Inflammatory macrophage (primary cell): ENCODE measurements at regions not wholly inside any gene's neighbourhood (a gene's known extent, or its start where the extent isn't known, plus 50 kb on each side); places are given as distances from the start of the nearest gene placed in this dataset.
A peak's percentile ranks its signal among the peaks of the same experiment; 100 is the strongest.
"Not testable (repeated sequence)": the region's sequence is repeated elsewhere in the genome, so short reads cannot be mapped to it uniquely, and the experiment has no call there.

Experiments used
- DNase-seq, 2 donors: peaks; one replicate each; pipeline ENCODE4 v3.0.0-alpha.2; 2020 to 2022

DNA sequence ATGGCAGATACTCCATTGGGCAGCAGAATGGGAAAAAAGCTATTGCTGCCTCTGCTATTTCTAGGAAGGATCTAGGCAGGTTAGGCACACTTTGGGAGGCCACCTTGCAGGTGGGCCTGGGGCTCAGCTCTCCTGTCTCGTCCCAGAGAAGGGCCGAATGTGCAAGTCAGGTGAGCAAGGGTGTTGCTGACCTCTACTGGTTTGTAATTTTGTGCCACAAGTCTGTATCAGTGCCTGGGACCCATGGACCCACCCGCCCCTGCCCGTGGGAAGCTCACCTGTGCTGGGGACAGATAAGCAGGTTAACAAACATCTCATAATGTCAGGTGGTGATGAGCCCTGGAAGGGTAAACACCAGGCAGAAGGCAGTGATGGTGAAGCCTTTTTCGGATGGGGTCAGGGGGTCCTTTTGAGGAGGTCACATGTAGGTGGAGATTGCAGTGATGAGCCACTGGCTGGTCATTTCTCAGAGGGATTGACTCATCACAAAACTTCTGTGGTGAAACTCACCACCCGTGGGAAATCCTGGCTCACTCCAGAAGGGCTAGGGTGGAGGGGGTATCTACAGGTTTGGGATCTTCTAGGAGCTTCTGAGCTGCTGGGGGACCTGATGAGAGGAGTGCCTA is 161.3 kb downstream of the KLF13 start:
- peak; percentile 27 to 62 for DNase-seq

DNA sequence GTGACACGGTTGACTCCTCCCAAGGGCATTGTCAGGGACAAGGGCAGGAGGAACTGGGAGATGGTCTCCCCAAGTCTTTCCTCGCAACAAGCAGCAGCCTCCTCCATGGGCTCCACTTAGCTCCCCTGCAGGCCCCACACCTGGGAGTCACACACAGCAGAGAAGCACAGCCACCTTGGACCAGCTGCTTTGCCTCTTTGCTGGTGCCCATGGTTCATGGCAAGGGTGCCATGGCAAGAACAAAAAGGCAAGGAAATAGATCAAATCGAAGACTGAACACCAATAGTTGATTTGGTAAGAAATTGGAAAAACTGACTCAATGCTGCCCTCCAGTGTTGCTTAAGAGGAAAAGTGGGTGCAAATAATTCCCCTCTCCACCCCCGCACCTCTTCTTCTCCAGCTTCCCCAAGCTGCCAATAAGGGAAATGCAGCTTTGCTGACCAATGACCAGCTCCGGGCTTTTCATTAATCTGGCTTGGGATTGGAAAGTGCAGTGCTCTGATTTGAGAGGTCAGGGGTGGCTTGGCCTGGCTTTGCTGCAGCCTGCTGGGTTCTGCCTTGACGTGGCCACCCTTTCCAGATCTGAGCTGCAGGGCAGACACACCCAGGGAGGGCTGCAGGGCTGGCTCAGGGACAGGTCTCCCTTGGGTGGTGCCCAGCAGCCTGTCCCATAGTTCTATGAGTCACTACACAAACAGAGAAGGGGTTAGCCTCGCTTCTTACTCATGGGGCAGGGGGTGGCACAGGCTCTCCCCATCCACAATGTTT is 162.0 kb downstream of the KLF13 start:
- DNase-seq: peak; percentile 89 to 90

DNA sequence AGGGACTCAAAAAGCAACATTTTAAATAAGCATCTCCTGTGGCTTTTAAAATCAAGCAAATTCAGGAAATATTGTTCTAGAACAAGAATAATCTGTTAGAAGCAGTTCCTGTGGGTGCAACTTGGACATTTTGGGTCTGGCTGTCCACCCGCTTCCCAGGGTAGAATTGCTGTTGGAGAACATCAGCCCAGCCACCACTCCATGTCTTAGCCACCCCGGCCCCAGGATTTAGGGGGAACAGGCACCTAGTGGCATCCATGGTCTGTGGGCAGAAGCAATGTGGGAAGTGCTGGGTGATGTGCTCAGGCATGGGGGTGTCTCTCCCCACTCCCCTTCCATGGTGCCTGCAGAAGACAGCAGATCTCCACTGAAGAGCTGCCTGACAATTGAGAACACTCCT is 162.6 kb downstream of the KLF13 start:
- no peak for DNase-seq

DNA sequence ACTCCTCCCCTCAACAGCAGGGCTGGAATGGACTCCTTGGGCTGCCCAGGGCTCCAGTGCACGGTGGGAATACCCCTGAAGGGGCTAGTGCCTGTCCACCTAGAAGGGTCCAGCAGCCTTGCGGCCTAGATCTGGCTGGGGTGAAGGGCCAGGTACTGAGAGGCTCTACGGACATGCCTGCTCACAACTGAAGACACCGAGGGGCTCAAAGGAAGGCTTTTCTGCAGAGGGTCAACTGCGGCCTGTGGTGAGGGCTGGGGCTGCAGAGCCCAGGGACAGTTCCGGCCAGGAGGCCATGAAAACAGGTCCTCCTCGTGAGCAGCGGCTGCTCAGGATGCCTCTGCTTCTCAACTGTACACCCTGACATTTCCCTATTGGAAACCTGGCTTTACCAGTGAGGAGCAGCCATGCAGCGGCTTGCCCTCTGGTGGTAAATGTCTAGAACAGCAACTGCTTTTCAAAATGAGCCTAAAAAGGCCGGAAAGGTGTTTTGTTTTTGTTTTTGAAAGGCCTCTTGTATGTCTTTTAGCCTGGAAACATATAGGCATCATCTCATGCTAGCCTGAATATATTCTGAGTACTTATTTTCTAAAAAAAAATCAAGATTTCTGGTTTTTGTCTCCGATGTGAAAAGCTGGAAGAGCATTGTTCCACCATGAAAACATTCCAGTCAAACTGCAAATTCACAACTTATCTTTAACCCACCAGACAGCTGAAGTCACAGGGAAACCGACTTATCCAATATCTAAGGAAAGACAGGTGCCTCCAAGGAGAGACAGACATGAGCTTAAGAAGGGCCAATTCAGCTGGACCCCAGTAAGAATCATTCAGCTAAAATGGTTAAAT is 163.4 kb downstream of the KLF13 start:
- DNase-seq: peak; percentile 62 to 70

DNA sequence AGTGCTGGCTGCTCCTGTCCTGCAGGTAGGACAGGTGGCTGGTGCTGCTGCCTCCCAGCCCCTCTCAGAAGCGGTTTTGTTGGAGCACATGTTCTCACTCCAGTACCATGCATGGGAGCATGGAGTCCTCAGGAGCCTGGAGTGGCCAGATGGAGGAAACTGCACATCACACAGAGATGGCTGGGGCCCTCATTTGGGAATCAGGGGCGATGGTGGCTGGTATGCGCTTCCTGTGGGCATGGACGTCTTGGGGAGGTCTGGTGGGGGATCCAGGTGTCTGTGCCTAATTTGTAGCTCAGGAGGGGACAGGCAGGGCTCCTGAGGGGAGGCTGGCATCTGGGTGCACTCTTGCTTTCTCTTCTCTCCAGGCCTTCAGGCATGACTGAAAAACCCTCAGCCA is 168.2 kb downstream of the KLF13 start:
- no peak for DNase-seq

DNA sequence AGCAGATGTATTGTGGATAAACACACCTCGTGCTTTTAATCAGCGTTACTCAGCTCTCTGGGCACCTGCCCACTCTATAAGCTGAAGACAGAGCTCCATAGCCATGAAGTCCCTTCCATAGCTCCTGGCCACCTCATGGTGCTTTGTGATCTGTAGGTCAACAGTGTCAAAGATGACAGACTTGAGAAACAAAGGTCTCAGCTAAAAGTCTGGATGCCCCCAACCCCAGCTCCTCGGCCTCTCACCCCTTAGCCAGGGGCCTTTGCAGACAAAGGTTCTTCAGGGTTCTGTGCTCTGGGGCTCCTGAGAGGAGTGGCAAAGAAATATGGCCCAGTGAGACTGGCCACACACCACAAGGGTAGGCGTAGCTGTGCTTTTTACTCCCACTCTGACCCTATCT is 168.6 kb downstream of the KLF13 start:
- no peak for DNase-seq

DNA sequence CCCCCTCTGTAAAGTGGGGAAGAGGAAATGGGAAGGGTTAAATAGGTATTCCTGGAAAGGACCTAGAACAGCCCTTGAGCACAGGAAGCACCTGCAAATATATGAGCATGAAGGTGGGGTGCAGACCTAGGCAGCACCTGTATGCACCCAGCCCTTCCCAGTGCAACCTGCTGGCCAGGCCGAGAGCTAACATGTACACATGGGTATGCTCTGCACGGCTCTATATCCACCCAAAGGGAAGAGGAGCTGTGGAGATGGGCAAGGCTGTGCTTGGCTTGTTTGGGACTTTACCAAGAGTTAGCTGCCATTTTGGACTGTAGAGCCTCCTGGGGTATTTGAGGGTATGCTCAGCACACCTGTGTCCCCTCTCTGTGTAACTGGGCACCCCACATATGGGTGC is 171.2 kb downstream of the KLF13 start:
- no peak for DNase-seq

DNA sequence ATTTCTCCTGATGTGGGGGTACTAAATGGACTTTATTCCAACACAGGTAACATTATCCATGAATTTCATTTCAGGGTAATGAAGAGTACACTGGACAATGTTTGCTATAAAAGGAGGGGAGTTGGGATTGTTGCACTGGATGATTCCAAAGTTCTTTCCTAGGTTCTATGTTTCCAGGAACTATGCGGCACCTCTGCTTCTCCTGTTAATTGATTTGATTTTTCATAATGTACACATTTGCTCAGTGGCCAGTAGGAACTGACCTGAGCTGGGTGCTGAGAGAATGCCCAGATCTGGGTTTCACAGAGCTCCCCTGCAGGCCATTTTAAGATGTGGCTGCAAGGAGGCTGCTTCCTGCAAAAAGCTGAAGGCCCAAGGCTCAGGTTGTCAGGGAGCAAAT is 171.7 kb downstream of the KLF13 start:
- no peak for DNase-seq

DNA sequence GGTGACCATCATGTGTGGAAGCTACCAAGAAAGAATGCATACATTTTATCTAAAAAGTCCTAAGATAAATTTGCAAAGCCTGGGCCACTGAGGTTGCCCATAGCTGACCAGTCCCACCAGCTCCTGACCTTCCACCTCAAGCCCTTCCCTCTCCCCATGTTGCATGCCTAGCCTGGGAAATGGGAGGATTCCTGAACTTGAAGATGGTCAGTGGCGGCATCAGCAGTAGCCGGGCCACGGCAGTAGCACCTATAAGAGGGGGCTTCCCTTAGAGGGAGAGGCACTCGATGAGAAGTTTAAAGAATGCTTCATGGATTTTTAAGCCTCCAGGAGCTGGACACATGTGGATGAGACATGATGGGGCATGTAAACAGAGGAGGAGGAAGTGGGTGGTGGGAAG is 172.1 kb downstream of the KLF13 start:
- no peak for DNase-seq

DNA sequence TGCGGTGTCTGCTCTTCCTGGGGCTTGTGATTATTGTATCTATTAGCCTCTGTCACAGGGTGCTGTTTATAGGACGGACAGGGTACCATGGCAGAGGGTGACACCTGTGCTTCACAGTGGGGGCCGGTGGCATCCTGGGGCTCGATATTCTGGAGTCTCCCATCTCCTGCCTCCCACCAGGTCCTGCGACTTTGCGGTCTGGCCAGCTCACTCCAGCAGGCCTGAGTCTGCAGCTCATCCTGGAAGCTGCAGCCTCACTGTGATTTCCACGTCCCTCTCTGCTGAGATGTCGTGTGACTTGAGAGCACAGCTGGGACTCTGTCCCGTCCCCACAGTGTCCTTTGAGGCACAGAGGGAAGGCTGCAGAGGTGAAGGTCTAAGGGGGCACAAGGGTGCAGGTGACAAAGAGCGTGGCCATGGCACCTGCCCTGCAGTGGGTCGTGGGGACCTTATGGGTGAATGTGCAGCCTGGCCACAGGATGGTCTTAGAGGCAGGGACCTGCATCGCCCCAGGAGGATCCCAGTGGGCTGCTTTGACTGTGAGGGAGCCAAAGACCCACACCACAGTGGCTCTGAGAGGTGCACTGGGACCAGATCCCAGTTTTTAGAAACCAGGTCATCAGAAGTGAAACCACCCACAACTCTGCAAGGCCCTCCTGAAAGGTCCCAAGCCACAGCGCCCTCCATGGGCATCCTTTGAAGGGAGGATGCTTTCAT is 172.8 kb downstream of the KLF13 start:
- no peak for DNase-seq

DNA sequence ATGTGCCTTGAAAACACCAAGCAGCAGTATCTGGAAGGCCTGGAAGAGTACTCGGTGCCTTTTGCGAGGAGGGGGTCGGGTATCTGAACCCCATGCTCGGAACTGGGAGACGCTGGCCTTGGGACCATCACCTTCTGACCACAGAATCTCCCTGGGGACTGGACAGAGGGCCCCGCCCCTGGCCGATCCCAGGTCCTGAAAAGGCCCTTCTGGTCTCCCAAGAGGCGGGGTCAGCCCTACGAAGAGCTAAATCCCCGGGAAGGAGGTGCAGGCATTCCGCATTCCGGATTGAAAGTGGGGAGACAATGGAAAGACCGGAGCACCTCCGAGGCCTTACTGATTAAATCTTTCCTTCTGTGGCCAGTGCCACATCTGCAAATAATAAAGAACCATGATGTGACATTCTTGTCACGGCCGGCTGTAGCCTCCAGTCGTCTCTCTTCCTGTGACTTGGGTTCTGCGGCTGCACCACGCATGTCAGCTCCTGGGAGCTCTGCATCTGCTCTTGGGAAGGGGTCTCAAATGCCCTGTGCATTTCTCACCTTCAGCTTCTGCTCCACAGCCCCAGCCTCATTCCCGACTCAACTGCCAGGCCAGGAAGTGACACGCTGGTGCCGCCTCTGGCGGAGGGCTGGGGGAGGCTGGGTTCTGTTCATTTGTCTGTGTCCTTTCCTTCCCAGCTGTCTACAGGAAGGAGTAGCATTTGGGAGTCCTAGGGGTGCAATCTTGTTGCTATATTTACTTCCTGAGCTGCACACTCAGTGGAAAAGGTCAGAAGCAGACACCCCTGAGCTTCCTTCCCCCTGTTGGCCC is 173.5 kb downstream of the KLF13 start:
- DNase-seq: no peak

DNA sequence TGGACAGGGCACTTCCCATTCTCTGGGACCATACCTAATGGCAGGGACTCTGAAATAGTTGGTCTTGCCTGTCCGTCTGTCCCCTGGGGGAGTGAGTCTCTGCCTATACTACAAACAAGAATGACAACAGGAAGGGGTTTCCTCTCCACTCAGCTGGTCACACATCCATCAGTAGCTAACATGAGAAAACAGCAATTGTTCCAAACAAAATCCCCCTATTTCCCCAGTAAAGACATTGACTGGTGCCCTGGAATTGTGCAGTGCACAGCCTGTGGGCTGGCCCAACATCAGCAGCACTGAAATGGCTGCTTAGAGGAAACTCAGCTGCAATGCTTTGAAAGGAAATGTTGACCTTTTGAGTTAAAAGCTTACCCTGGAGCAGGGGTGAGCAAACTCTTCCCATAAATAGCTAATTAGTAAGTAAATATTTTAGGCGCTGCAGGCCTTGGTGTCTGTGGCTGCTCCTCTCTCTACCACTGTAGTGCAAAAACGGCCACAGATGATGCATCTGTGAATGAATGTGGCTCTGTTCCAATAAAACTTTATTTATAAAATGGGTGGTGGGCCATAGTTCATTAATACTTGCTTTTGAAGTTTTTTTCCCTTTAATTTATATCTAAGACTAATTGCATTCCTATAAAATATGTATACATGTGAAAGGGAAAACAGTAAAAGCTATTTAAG is 174.3 kb downstream of the KLF13 start:
- no peak for DNase-seq

DNA sequence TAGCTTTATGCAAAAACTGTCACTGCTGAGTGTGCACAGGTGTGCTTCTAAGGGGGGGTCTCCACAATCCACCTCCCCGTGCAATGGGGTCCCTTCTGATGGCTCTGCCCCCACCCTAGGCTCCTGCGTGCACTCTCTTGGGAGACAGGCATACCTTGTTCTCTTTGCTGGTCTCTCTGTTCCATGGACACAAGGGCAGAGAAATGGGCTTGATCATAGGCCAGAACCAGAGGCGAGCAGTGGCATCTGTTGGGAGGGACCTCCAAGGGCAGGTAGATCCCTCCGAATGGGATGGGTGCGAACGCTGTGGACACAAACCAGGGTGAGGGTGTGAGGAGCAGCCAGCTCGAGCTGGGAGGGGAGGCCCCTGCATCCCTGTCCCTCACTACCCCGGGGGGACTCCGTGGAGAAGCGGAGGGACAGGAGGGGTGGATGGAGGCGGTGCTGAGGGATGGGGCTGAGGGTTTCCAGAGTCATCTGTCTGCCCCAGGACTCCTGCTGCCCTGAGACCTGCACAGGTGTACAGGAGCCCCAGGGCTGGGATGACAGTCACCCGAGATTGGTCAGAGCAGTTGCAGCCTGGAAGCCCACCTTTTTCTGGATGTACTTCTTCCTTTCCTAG is 175.0 kb downstream of the KLF13 start:
- DNase-seq: no peak

DNA sequence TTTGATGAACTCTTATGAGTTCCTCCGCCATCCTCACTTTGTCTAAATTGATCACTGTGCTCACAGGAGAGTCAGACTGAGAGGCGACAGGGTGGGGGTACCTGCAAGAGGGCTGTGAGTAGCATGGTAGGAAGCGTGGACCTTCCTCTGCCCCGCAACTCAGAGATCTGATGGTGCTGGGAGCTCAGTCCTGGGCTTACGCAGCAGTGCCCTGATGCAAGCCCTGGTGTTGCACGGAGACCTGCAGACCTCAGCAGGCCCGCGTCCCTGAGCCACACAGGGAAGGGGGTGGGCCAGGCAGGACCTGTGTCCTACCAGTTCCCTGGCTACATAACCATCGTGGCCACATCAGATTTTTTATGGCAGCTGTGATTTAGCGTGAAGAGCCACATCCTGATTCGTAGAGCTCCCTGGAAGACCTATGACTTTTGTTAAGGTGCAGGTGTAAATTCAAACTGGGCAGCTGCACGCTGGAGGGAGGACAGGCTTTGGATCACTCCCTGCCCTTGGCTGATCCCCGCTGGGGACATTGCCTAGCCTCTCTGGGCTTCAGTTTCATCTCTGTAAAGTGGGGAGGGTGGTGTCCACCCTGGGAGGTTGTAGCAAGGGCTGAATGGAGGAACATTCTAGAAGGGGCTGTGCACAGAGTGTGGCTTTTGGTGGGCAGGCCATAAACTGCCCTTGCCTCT is 176.1 kb downstream of the KLF13 start:
- no peak for DNase-seq

DNA sequence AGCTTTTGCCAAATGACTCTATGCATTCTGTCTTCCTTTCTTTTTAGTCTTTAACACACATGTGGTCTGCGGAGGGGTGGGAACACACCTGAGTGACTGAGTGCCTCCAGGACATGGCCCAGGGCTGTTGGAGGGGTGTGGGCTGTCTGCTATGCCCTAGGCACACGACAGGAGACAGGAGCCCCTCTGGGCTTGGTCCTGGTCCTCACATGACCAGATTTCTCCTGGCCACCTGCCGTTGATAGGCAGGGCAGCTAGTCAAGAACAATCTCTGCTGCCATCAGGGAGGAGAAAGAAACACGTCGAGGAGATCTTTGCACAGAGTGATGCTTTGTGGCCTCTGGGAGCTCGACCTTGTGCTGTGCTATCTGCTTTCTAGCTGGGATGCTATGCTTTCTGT is 176.6 kb downstream of the KLF13 start:
- no peak for DNase-seq

DNA sequence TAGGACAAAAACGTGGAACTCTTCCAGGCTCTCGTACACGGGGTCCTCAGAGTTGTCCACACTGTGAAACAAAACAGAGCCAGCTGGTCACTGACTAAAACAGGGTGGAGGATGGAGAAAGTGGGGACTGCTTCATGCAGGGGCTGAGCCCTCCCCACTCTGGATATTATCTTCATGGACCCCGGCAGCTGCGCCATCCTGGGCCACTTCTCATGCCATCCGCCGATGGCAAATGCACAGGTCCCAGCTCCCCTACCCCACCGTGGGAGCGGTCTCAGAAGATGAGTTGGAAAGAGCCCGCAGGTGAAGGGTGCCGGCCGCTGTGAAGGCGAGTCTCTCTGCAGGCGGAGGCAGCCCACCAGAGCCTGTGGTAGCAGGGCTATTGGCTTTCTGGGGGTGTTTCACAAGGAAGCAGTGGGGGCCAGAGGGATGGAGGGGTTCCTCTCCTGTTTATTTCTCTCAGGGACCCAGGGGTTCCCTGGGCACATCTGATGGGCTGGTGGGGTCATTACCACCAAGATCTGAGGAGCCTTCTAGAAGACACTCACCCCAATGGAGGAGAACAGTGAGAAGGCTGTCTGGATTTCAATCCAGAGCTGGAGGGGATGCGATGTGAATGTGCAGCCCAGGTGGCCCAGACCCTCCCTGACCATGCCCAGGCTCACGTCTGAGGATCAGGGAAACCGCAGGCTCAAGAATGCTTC is 177.3 kb downstream of the KLF13 start:
- no peak for DNase-seq

DNA sequence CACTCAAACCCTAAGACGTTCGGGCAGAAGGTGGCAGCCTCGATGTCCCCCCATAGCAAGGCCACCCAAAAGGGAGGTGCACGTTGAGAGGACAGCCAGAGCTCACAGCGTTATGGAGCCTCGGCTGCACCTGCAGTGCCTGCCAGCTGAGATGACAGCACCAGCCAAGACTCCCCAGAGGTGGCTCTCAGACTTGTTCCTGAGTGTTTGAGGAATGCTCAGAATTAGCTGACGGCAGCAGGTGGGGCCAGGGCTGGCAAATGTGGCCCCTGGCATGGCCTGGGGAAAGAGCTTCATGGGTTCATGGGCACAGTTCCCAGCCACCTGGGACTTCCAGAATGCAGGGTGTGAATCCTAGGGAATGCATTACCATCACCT is 177.8 kb downstream of the KLF13 start:
- DNase-seq: no peak

DNA sequence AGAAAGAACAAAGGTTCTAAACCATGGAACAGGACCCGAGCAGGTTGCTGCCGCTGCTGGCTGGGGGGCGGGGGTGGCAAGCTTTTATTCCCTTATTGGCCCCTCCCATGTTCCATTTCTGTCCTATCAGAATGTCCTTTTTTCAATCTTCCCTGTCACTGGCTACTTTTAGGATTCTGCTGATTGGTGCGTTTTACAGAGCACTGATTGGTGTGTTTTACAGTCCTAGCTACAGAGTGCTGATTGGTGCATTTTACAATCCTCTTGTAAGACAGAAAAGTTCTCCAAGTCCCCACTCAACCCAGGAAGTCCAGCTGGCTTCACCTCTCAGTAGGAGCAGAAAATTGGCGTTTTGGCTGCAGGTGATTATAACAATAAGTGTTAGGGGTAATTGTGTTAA is 180.9 kb downstream of the KLF13 start:
- not testable (repeated sequence) for DNase-seq

DNA sequence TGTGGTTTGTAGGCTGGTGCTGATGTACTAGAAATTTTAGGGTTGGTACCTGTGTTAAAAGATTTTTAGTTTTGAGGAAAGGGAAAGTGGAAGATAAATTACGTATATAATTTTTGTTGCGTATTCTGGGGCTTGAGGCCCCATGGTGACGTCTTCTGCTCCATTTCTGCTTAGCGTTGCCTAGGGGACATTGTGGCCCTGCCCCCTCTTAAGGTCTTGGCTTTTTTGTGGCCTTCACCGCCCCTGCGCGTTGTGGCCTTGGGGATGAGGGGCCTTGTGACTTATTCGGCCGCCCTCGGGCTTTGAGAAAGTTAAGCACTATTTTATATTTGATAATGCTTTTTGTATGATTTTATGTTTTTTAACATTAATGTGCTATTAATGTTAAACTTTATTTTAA is 182.0 kb downstream of the KLF13 start:
- DNase-seq: no peak

DNA sequence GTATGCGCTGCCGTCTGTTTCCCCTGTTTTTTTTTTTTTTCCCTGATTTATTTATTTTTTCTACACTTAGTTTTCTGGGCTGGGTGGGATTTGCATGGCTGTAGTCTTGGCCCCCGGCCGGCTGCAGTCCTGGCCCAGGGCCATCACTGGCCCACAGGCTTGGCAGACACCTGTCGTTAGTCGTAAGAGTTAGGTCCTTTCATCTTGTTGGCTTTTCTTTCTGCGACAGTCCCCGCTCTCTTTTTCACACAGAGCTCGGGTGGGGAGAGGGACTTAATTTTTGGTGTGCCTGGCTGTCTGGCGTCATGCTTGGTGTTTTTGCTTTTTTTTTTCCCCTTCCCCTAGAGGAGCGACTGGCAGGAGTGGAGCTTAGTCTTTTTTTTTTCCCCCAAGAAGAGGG is 183.4 kb downstream of the KLF13 start:
- no peak for DNase-seq
